IPS DF 4.7 (cell line): ENCODE measurements at regions not wholly inside any gene's neighbourhood (a gene's known extent, or its start where the extent isn't known, plus 50 kb on each side); places are given as distances from the start of the nearest gene placed in this dataset.
"Not testable (repeated sequence)": the region's sequence is repeated elsewhere in the genome, so short reads cannot be mapped to it uniquely, and the experiment has no call there.

ENCODE experiments used
- DNase-seq: peaks from one replicate; pipeline ENCODE4 v3.0.0-alpha.2; 2013; ENCODE audit warnings: low spot score; ENCODE audit errors: extremely low read depth

GRCh38 chr10:111561124-111561523, 484.3 kb downstream of the ADRA2A start:
- DNase-seq, result no peak

- DNase-seq, result no peak
Observed at GRCh38 chr10:111565542-111565941, 488.7 kb downstream of the ADRA2A start.

GRCh38 chr10:111578076-111578475, 501.2 kb downstream of the ADRA2A start:
- DNase-seq, result no peak

GRCh38 chr10:111579473-111579872, 502.6 kb downstream of the ADRA2A start:
- DNase-seq, result no peak

GRCh38 chr10:111590703-111591102, 513.9 kb downstream of the ADRA2A start:
- DNase-seq, result no peak

- no peak for DNase-seq
Observed at GRCh38 chr10:111593578-111593977, 516.7 kb downstream of the ADRA2A start.

- no peak for DNase-seq
Observed at GRCh38 chr10:111595173-111595572, 518.3 kb downstream of the ADRA2A start.

GRCh38 chr10:111598433-111599059, 521.7 kb downstream of the ADRA2A start:
- peak; percentile 62 for DNase-seq

- no peak for DNase-seq
Observed at GRCh38 chr10:111599943-111600342, 523.1 kb downstream of the ADRA2A start.

- no peak for DNase-seq
Observed at GRCh38 chr10:111600772-111601171, 523.9 kb downstream of the ADRA2A start.

- DNase-seq, result no peak
Observed at GRCh38 chr10:111612273-111612672, 535.4 kb downstream of the ADRA2A start.

GRCh38 chr10:111634191-111634590, 549.4 kb downstream of the GPAM start:
- no peak for DNase-seq

GRCh38 chr10:111646021-111646420, 537.5 kb downstream of the GPAM start:
- DNase-seq, result no peak

- no peak for DNase-seq
Observed at GRCh38 chr10:111648046-111648445, 535.5 kb downstream of the GPAM start.

- not testable (repeated sequence) for DNase-seq
Observed at GRCh38 chr10:111649080-111649479, 534.5 kb downstream of the GPAM start.

- peak; percentile 5 for DNase-seq
Observed at GRCh38 chr10:111650088-111650487, 533.5 kb downstream of the GPAM start.

GRCh38 chr10:111656066-111656465, 527.5 kb downstream of the GPAM start:
- no peak for DNase-seq

GRCh38 chr10:111677759-111678158, 505.8 kb downstream of the GPAM start:
- DNase-seq, result no peak

- no peak for DNase-seq
Observed at GRCh38 chr10:111686796-111687195, 496.8 kb downstream of the GPAM start.

GRCh38 chr10:111698711-111699110, 484.9 kb downstream of the GPAM start:
- DNase-seq, result no peak

- no peak for DNase-seq
Observed at GRCh38 chr10:111703986-111704385, 479.6 kb downstream of the GPAM start.

GRCh38 chr10:111705021-111705420, 478.5 kb downstream of the GPAM start:
- DNase-seq, result no peak

GRCh38 chr10:111706331-111706730, 477.2 kb downstream of the GPAM start:
- no peak for DNase-seq

- DNase-seq, result no peak
Observed at GRCh38 chr10:111707076-111707475, 476.5 kb downstream of the GPAM start.
